Adrenal gland (tissue), 9 donors: ENCODE measurements at regions not wholly inside any gene's neighbourhood (a gene's known extent, or its start where the extent isn't known, plus 50 kb on each side); places are given as distances from the start of the nearest gene placed in this dataset.
A peak's percentile ranks its signal among the peaks of the same experiment; 100 is the strongest.

Experiments used
- DNase-seq, 7 donors: peaks; one replicate each; pipeline ENCODE4 v3.0.0-alpha.2; 2019 to 2020
- H3K27ac ChIP-seq, 5 donors: fragments of 200-600 bp; sonication (generic) in 4 of 5; 1 replicate in 3 of 5; 2 replicates in 2 of 5; pipeline versions ENCODE4 v1.5.1 to v1.8.0; 2016 to 2020; ENCODE audit warnings: mild to moderate bottlenecking in 1 of 5
- H3K27me3 ChIP-seq: fragments of 200-600 bp; 2 replicates; pipeline ENCODE4 v1.8.0; 2021
- H3K36me3 ChIP-seq, 2 donors: fragments of 200-600 bp; replicated peaks in 1 of 2; 1 replicate in 1 of 2; 2 replicates in 1 of 2; pipeline versions ENCODE4 v1.5.1 to v1.8.0; 2018 to 2022
- H3K4me1 ChIP-seq, 2 donors: fragments of 200-600 bp; replicated peaks in 1 of 2; 1 replicate in 1 of 2; 2 replicates in 1 of 2; pipeline versions ENCODE4 v1.5.1 to v1.8.0; 2018 to 2021
- H3K4me3 ChIP-seq, 4 donors: fragments of 200-600 bp; sonication (generic) in 3 of 4; one replicate each; pipeline ENCODE4 v1.5.1; 2016 to 2018
- H3K9me3 ChIP-seq, 3 donors: fragments of 200-600 bp; sonication (generic) in 1 of 3; replicated peaks in 1 of 3; 1 replicate in 2 of 3; 2 replicates in 1 of 3; pipeline versions ENCODE4 v1.5.1 to v1.8.0; 2016 to 2021
- CTCF ChIP-seq, 6 experiments: fragments of 450-650 bp in 4 of 6; fragments of 200-600 bp in 2 of 6; sonication (generic) in 1 of 6; IDR thresholded peaks; 1 replicate in 5 of 6; 2 replicates in 1 of 6; pipeline versions ENCODE4 v1.5.1 to v1.8.0; 2016 to 2021; ENCODE audit warnings: antibody characterized with exemption in 6 of 6, mild to moderate bottlenecking in 2 of 6, moderate library complexity in 1 of 6
- POLR2A ChIP-seq, 2 donors: fragments of 450-650 bp; IDR thresholded peaks; one replicate each; pipeline ENCODE4 v1.6.1; 2017; ENCODE audit warnings: antibody characterized with exemption in 2 of 2, mild to moderate bottlenecking in 2 of 2, moderate library complexity in 1 of 2
- WGBS, 4 donors: extraction: QIAGEN DNeasy Blood & Tissue Kit in 2 of 4; methylation state at CpG; one replicate each; pipeline versions ENCODE4 v1.1.5 to v1.1.7; 2013 to 2017; 5-methylcytosine and 5-hydroxymethylcytosine counted together
- intact Hi-C, 2 donors: fragments of 100-400 bp; cut with DNase I; formaldehyde crosslinking; loops; one replicate each; pipeline versions ENCODE4 v1.14.1 to v1.15.0; 2022 to 2023
- donor health status: healthy with polysubstance abuse.
- donor health status: Bipolar disorder and iron deficiency.
- donor health status: DM: yes; HTN: yes; CAD: no.
- donor health status: DM: no; HTN: no; CAD: no.
- donor health status: DM: no; HTN: no; CAD: no.

GRCh38 chr3:182487143-182487542 is 306.2 kb upstream of the ATP11B start:
- intact Hi-C loops: no loop called here
- Histone ChIP-seq H3K9me3 (no peaks in the 10 kb centered on the region), H3K4me3 (no peak overlapping the region), H3K27ac (no peak overlapping the region), H3K4me1 (no peaks in the 10 kb centered on the region), H3K27me3 (no peaks in the 10 kb centered on the region), H3K36me3 (no peaks in the 10 kb centered on the region)
- TF ChIP-seq POLR2A (IDR thresholded peaks at IDR 0.05) (no peak), CTCF (IDR thresholded peaks at IDR 0.05) (no peak)
- 70 to 80% (median 75%) methylated on average over 3 of the region's 3 CpGs for WGBS, 4 donors
- DNase-seq: no peak

- no peak for DNase-seq
- no peak overlapping the region for H3K27ac ChIP-seq
- no peaks in the 10 kb centered on the region for H3K36me3 ChIP-seq
- H3K27me3 ChIP-seq: no peaks in the 10 kb centered on the region
- TF ChIP-seq CTCF (IDR thresholded peaks at IDR 0.05) (no peak), POLR2A (IDR thresholded peaks at IDR 0.05) (no peak)
- WGBS, 4 donors: 69 to 77% (median 74%) methylated on average over 2 of the region's 2 CpGs
- no peaks in the 10 kb centered on the region for H3K9me3 ChIP-seq
- no peak overlapping the region for H3K4me3 ChIP-seq
- intact Hi-C loops: no loop called here
- H3K4me1 ChIP-seq: no peaks in the 10 kb centered on the region
Measured at GRCh38 chr3:182487611-182488010, 305.7 kb upstream of the ATP11B start.

- 56 to 61% (median 57%) methylated on average over 10 of the region's 10 CpGs for WGBS, 4 donors
- TF ChIP-seq POLR2A (IDR thresholded peaks at IDR 0.05) (no peak), CTCF (IDR thresholded peaks at IDR 0.05) (peak in 5 of 6 experiments; percentile 15 to 44 (median 29))
Measured at GRCh38 chr3:182490596-182491491, 302.5 kb upstream of the ATP11B start.

GRCh38 chr3:182491577-182491976 is 301.7 kb upstream of the ATP11B start:
- WGBS, 4 donors: 54 to 64% (median 59%) methylated on average over 3 of the region's 3 CpGs
- Histone ChIP-seq H3K4me3 (no peak overlapping the region), H3K27me3 (no peaks in the 10 kb centered on the region), H3K27ac (no peak overlapping the region), H3K9me3 (no peaks in the 10 kb centered on the region), H3K4me1 (no peaks in the 10 kb centered on the region), H3K36me3 (no peaks in the 10 kb centered on the region)
- intact Hi-C loops: no loop called here
- DNase-seq: no peak
- no peak for TF ChIP-seq CTCF (IDR thresholded peaks at IDR 0.05)
- TF ChIP-seq POLR2A (IDR thresholded peaks at IDR 0.05): no peak

More at GRCh38 chr3:182490596-182491491, 302.5 kb upstream of the ATP11B start:
- Histone ChIP-seq H3K27me3 (no peaks in the 10 kb centered on the region), H3K4me1 (no peaks in the 10 kb centered on the region), H3K4me3 (no peak overlapping the region), H3K36me3 (no peaks in the 10 kb centered on the region), H3K27ac (no peak overlapping the region), H3K9me3 (no peaks in the 10 kb centered on the region)
- intact Hi-C loops: no loop called here
- DNase-seq: peak in 1 of 7 donors; percentile 4
